ENCODE measurements at regions not wholly inside any gene's neighbourhood (a gene's known extent, or its start where the extent isn't known, plus 50 kb on each side); places are given as distances from the start of the nearest gene placed in this dataset.
"Not testable (repeated sequence)": the region's sequence is repeated elsewhere in the genome, so short reads cannot be mapped to it uniquely, and the experiment has no call there.

DNA sequence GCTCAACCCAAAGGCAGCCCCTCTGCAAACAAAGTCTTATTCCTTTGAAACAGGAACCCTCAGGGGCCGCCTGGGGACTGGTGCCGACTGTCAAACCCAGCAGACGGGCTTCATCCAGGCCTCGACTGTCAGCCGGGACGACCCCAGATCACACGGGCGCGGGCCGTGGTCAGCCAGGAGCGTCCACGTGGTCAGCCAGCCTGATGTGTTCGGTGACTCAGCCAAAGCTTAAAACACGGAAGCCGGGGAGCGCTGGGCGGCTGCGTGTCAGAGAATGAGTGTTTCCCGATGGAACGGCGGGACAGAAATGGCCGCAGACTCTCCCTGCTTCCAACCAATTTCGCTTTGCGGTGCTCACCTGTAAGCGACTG is 199.9 kb downstream of the BANP start:
- POLR2A ChIA-PET (ENCODE audit: partially characterized antibody); H2BK5ac ChIP-seq (ENCODE audit: low read depth, low read length); H3K4me2 ChIP-seq (ENCODE audit: insufficient read depth in 1 of 2, low read depth in 2 of 2, low read length in 2 of 2): not testable (repeated sequence)

More for the DNA sequence above, 199.9 kb downstream of the BANP start:
- H3K27ac ChIP-seq (ENCODE audit: low read depth, low read length); H3K56ac ChIP-seq (replicated peaks; ENCODE audit: insufficient read length, low read depth, low read length); H4K8ac ChIP-seq (ENCODE audit: extremely low read depth, insufficient read depth, low read length); H4K5ac ChIP-seq (ENCODE audit: insufficient read length, low read depth, low read length); H3K4ac ChIP-seq (replicated peaks; ENCODE audit: insufficient read length, low read depth, low read length); H3K79me1 ChIP-seq (ENCODE audit: low read depth, low read length); DNase-seq (ENCODE audit: low read depth in 1 of 2, low spot score in 2 of 2); FAIRE-seq; H2BK12ac ChIP-seq (ENCODE audit: low read depth, low read length); H3K23me2 ChIP-seq (ENCODE audit: low read depth, low read length); H3K9ac ChIP-seq (replicated peaks in 1 of 4; ENCODE audit: extremely low read depth in 1 of 4, low read depth in 3 of 4, low read length in 3 of 4); H3K14ac ChIP-seq (ENCODE audit: insufficient read length); CTCF ChIA-PET (ENCODE audit: partially characterized antibody); H3K9me3 ChIP-seq (ENCODE audit: insufficient read depth in 2 of 2, low read depth in 1 of 2, low read length in 1 of 2); H2BK20ac ChIP-seq (ENCODE audit: low read length); H3K4me3 ChIP-seq (ENCODE audit: extremely low read depth in 1 of 4, insufficient read depth in 2 of 4, low read depth in 3 of 4, low read length in 4 of 4); H3K4me1 ChIP-seq (replicated peaks in 1 of 4; ENCODE audit: control insufficient read depth in 3 of 4, insufficient read depth in 4 of 4, low read length in 3 of 4); H4K20me1 ChIP-seq (replicated peaks in 1 of 2; ENCODE audit: control insufficient read depth in 1 of 2, insufficient read depth in 2 of 2, low read length in 2 of 2); H3K27me3 ChIP-seq (replicated peaks in 1 of 4; ENCODE audit: control insufficient read depth in 3 of 4, extremely low read depth in 1 of 4, insufficient read depth in 3 of 4, low read length in 3 of 4); H2BK120ac ChIP-seq (replicated peaks; ENCODE audit: low read depth, low read length); H3K79me2 ChIP-seq (ENCODE audit: control insufficient read depth in 1 of 2, insufficient read depth in 2 of 2, low read length in 2 of 2); H4K91ac ChIP-seq (replicated peaks; ENCODE audit: insufficient read length, low read length); H3K18ac ChIP-seq (ENCODE audit: extremely low read depth, low read length); H3K36me3 ChIP-seq (ENCODE audit: control insufficient read depth in 2 of 4, insufficient read depth in 4 of 4, low read length in 3 of 4); H2AFZ ChIP-seq (ENCODE audit: low read length); H2AK5ac ChIP-seq (ENCODE audit: low read depth, low read length); H3K23ac ChIP-seq (ENCODE audit: insufficient read length); H2BK15ac ChIP-seq (ENCODE audit: low read length): not testable (repeated sequence)
- WGBS, 2 experiments (ENCODE audit: extremely low coverage in 1 of 2, insufficient coverage in 1 of 2, insufficient read length in 1 of 2, insufficient replicate concordance in 2 of 2, low coverage in 1 of 2, low lambda C conversion rate in 2 of 2, missing lambda C conversion rate in 1 of 2), result 92% methylated on average over 25 of the region's 25 CpGs; no CpG with 5 or more reads in 1 of the 2 experiments

Measured in H1 (cell line).